GM20000 (cell line): ENCODE measurements at regions not wholly inside any gene's neighbourhood (a gene's known extent, or its start where the extent isn't known, plus 50 kb on each side); places are given as distances from the start of the nearest gene placed in this dataset.
"Not testable (repeated sequence)": the region's sequence is repeated elsewhere in the genome, so short reads cannot be mapped to it uniquely, and the experiment has no call there.

ENCODE experiments used
- DNase-seq: peaks from one replicate; pipeline ENCODE4 v3.0.0; 2012; ENCODE audit warnings: low spot score
- CTCF ChIP-seq: IDR thresholded peaks from 2 replicates; pipeline ENCODE4 v1.5.1; 2012; ENCODE audit warnings: mild to moderate bottlenecking, control low read depth; ENCODE audit errors: extremely low read depth, missing control alignments

GRCh38 chr7:41415471-41416207 lies 287.3 kb downstream of the INHBA start:
- DNase-seq, result no peak
- TF ChIP-seq CTCF, result no peak

DNA sequence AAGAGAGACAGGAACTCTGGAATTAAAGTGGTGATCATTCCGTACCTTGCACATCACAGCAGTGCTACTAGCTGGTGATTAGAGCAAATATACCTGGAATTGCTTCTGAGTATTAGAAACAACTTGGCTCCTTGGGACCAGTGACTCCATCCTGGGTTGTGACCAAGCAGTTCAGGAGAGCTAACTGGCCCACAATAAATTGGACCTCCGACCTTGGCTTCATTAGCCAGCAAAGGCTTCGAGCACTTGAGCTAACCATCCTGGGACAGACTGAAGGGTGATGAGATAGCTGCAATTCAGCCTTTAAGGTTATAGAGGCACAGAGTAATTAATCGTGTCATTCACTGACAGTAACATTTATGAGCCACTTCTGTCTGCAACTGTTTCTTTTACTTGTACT lies 287.8 kb downstream of the INHBA start:
- TF ChIP-seq CTCF, result no peak

GRCh38 chr7:41404375-41405074 lies 298.4 kb downstream of the INHBA start:
- no peak for TF ChIP-seq CTCF

More for the DNA sequence above, 287.8 kb downstream of the INHBA start:
- no peak for DNase-seq

DNA sequence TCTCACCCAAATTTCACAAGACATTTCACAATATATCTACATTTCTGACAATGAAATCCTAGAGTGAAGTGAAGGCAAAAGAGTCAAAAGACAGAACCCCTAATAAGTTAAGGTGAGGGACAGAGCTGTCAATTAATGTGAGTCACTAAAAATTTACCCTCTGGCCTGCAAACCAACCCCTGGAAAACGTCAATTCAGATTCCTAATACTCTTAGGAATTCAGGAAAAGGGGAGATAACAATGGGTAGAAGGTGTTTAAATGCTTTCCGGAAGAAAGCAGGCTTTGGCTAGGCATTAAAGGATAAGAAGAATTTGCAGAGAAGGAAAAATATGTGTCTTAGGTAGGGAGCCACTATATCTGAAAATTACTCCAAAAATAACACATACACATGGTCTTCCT lies 299.6 kb downstream of the INHBA start:
- no peak for TF ChIP-seq CTCF
- DNase-seq, result no peak

More at GRCh38 chr7:41404375-41405074, 298.4 kb downstream of the INHBA start:
- DNase-seq, result no peak

- no peak for DNase-seq
- no peak for TF ChIP-seq CTCF
These were observed 301.1 kb downstream of the INHBA start for GRCh38 chr7:41401833-41402232.

DNA sequence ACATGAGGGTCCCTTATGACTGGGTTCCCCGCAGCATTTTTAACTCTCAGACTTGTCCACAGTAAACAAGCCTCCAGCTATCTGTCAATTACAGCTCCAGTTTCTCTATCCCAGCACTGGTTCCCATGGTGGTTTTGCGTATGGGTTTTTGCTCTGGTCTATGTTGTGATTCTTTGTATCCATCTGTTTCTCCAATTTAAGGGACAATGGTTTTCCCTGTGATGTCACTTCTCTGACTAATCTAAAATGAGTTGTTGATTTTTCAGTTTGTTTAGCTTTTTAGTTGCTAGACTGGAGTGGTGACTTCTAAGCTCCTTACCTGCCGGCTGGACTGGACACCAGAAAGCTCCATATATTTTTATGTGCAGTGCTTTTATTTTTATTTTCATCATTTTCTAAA lies 303.7 kb downstream of the INHBA start:
- DNase-seq, result no peak
- TF ChIP-seq CTCF, result no peak

GRCh38 chr7:41391818-41392217 lies 311.1 kb downstream of the INHBA start:
- no peak for TF ChIP-seq CTCF
- no peak for DNase-seq

DNA sequence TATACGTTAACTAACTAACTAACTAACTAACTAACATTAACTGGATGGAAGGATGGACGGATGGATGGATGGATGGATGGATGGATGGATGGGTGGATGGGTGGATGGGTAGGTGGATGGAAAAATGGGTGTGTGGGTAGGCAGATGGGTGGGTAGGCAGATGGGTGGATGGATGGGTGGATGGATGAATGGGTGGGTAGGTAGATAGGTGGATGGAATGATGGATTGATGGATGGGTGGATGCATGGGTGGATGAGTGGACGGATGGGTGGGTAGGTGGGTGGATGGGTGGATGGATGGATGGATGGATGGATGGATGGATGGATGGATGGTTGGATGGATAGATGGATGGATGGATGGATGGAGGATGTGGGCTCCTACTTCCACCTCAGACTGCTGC lies 314.0 kb downstream of the INHBA start:
- not testable (repeated sequence) for DNase-seq
